HCT116 (cell line): ENCODE measurements at regions not wholly inside any gene's neighbourhood (a gene's known extent, or its start where the extent isn't known, plus 50 kb on each side); places are given as distances from the start of the nearest gene placed in this dataset.

ENCODE experiments used
- ATAC-seq: fragments of 200-7000 bp; cut with Tn5 transposase; 2 replicates; pipeline ENCODE4 v1.9.1; 2020; ENCODE audit warnings: mild to moderate bottlenecking, moderate library complexity
- BruUV-seq: library from RNA; stranded (reverse); fragments of 400-500 nt; replicated peaks from 2 replicates; lab custom pipeline; 2021; lab: Mats Ljungman, UMichigan
- CTCF ChIA-PET: fragments of 300-600 bp; sonication (Branson Sonifier 250); formaldehyde crosslinking; loops from one replicate; lab custom pipeline; 2021; ENCODE audit warnings: antibody characterized with exemption; lab: Charles Lee
- POLR2A ChIA-PET: fragments of 300-600, 350-600 bp; sonication (Branson Sonifier 250); formaldehyde crosslinking; loops from one replicate; lab custom pipeline; 2021; ENCODE audit warnings: antibody characterized with exemption; lab: Charles Lee
- RAD21 ChIA-PET, 2 experiments: fragments of 300-600 bp; sonication (Branson Sonifier 250); formaldehyde crosslinking; loops; one replicate each; lab custom pipeline; 2023; ENCODE audit warnings: low total read pairs in 2 of 2; ENCODE audit not compliant: uncharacterized antibody in 2 of 2, unreplicated experiment in 2 of 2, low non-redundant PET in 1 of 2; lab: Charles Lee
- DNase-seq: peaks from one replicate; pipeline ENCODE4 v3.0.0-alpha.2; 2010; ENCODE audit warnings: low read depth, low spot score
- H2AFZ ChIP-seq: fragments of 200-600 bp; shearing (Covaris generic), sonication (generic); 2 replicates; pipeline ENCODE4 v1.6.1; 2017; ENCODE audit warnings: low read depth, mixed run types, mixed read lengths, antibody characterized with exemption, low read length; ENCODE audit not compliant: poor library complexity, severe bottlenecking
- H3K27ac ChIP-seq: 2 replicates; pipeline ENCODE4 v1.5.1; 2012; ENCODE audit warnings: low read depth, low read length
- H3K27me3 ChIP-seq: fragments of 200-600 bp; sonication (generic); 2 replicates; pipeline ENCODE4 v1.6.1; 2016; ENCODE audit warnings: mixed run types, low read length, mixed read lengths; ENCODE audit not compliant: insufficient read depth
- H3K36me3 ChIP-seq, 2 experiments: fragments of 200-500 bp in 1 of 2; fragments of 200-600 bp in 1 of 2; sonication (Bioruptor generic) in 1 of 2; sonication (generic) in 1 of 2; 2 replicates each; pipeline versions ENCODE4 v1.5.1 to v1.6.1; 2014 to 2016; ENCODE audit warnings: low read length in 2 of 2, inconsistent platforms in 1 of 2, mixed read lengths in 1 of 2, mixed run types in 1 of 2; ENCODE audit not compliant: insufficient read depth in 2 of 2, control insufficient read depth in 1 of 2
- H3K4me1 ChIP-seq, 2 experiments: fragments of 200-600 bp in 1 of 2; sonication (generic) in 1 of 2; 2 replicates each; pipeline versions ENCODE4 v1.5.1 to v1.6.1; 2012 to 2017; ENCODE audit warnings: low read length in 2 of 2, inconsistent platforms in 1 of 2, mild to moderate bottlenecking in 1 of 2, mixed read lengths in 1 of 2, mixed run types in 1 of 2, moderate library complexity in 1 of 2; ENCODE audit not compliant: insufficient read depth in 2 of 2, control insufficient read depth in 1 of 2
- H3K4me2 ChIP-seq: fragments of 200-600 bp; sonication (generic); 2 replicates; pipeline ENCODE4 v1.6.1; 2017; ENCODE audit warnings: mixed run types, low read length, mixed read lengths
- H3K4me3 ChIP-seq, 2 experiments: fragments of 200-600 bp in 1 of 2; sonication (generic) in 1 of 2; replicated peaks in 1 of 2; 2 replicates each; pipeline ENCODE4 v1.5.1; 2011 to 2016; ENCODE audit warnings: low read length in 2 of 2, control low read depth in 1 of 2, low read depth in 1 of 2, mild to moderate bottlenecking in 1 of 2, mixed read lengths in 1 of 2, mixed run types in 1 of 2
- H3K79me2 ChIP-seq: fragments of 200-600 bp; sonication (generic); 2 replicates; pipeline ENCODE4 v1.6.1; 2017; ENCODE audit warnings: mild to moderate bottlenecking, mixed run types, low read length, moderate library complexity, mixed read lengths; ENCODE audit not compliant: insufficient read depth
- H3K9ac ChIP-seq: fragments of 200-600 bp; sonication (generic); 2 replicates; pipeline ENCODE4 v1.6.1; 2016; ENCODE audit warnings: low read length, mixed read lengths
- H3K9me2 ChIP-seq: fragments of 200-600 bp; sonication (generic), shearing (Covaris generic); 2 replicates; pipeline ENCODE4 v1.6.1; 2017; ENCODE audit warnings: mixed run types, mild to moderate bottlenecking, moderate library complexity; ENCODE audit not compliant: insufficient read depth
- H3K9me3 ChIP-seq, 2 experiments: fragments of 200-500 bp in 1 of 2; fragments of 200-600 bp in 1 of 2; sonication (Bioruptor generic) in 1 of 2; sonication (generic) in 1 of 2; 2 replicates each; pipeline ENCODE4 v1.6.1; 2014 to 2017; ENCODE audit warnings: low read length in 2 of 2, mixed read lengths in 2 of 2, inconsistent platforms in 1 of 2, low read depth in 1 of 2, mild to moderate bottlenecking in 1 of 2, mixed run types in 1 of 2, moderate library complexity in 1 of 2; ENCODE audit not compliant: control insufficient read depth in 1 of 2, insufficient read depth in 1 of 2
- H4K20me1 ChIP-seq: fragments of 200-600 bp; sonication (generic), shearing (Covaris generic); 2 replicates; pipeline ENCODE4 v1.6.1; 2017; ENCODE audit warnings: mixed run types, mild to moderate bottlenecking, moderate library complexity; ENCODE audit not compliant: insufficient read depth
- CBX3 ChIP-seq: IDR thresholded peaks from 2 replicates; pipeline ENCODE4 v1.6.1; 2012; ENCODE audit warnings: low read depth
- ELF1 ChIP-seq: IDR thresholded peaks from 2 replicates; pipeline ENCODE4 v1.6.1; 2012; ENCODE audit warnings: low read depth, borderline replicate concordance
- EZH2phosphoT487 ChIP-seq: fragments of 200-600 bp; IDR thresholded peaks from 2 replicates; pipeline ENCODE4 v1.6.1; 2018; ENCODE audit warnings: antibody characterized with exemption, borderline replicate concordance
- JUND ChIP-seq: IDR thresholded peaks from 2 replicates; pipeline ENCODE4 v1.6.1; 2012
- POLR2A ChIP-seq: IDR thresholded peaks from 2 replicates; pipeline ENCODE4 v1.7.0; 2011; ENCODE audit warnings: borderline replicate concordance; ENCODE audit not compliant: insufficient read depth, insufficient read length; ENCODE audit errors: extremely low read depth
- SP1 ChIP-seq: IDR thresholded peaks from 2 replicates; pipeline ENCODE4 v1.6.1; 2012; ENCODE audit warnings: low read depth
- TCF7L2 ChIP-seq: IDR thresholded peaks from 2 replicates; pipeline ENCODE4 v1.7.0; 2011; ENCODE audit warnings: borderline replicate concordance, inconsistent platforms; ENCODE audit not compliant: insufficient read depth, insufficient read length; ENCODE audit errors: extremely low read depth
- ZFX ChIP-seq: fragments of 450-650 bp; IDR thresholded peaks from 2 replicates; pipeline ENCODE4 v1.6.1; 2017
- ZNF274 ChIP-seq: fragments of 200-500 bp; sonication (Bioruptor generic); IDR thresholded peaks from 2 replicates; pipeline ENCODE4 v1.6.1; 2014; ENCODE audit warnings: mild to moderate bottlenecking, low read depth, low read length, inconsistent platforms
- intact Hi-C: fragments of 100-400 bp; cut with micrococcal nuclease; formaldehyde crosslinking; loops from 2 replicates; pipeline ENCODE4 v1.10.0; 2022
- TF ChIP-seq, protein P1 (sequence below): IDR thresholded peaks from 2 replicates; pipeline ENCODE4 v1.6.1; 2012
- TF ChIP-seq, protein P2 (sequence below): IDR thresholded peaks from 2 replicates; pipeline ENCODE4 v1.6.1; 2012
- TF ChIP-seq, protein P3 (sequence below), 3 experiments: fragments of 200-600 bp in 1 of 3; sonication (generic) in 1 of 3; IDR thresholded peaks in 2 of 3; conservative IDR thresholded peaks in 1 of 3; 2 replicates each; pipeline ENCODE4 v1.5.1; 2012 to 2017; ENCODE audit warnings: low read depth in 2 of 3, low read length in 2 of 3, antibody characterized with exemption in 1 of 3, borderline replicate concordance in 1 of 3, control low read depth in 1 of 3, mild to moderate bottlenecking in 1 of 3, mixed read lengths in 1 of 3, mixed run types in 1 of 3, moderate library complexity in 1 of 3; ENCODE audit not compliant: insufficient read depth in 1 of 3
- TF ChIP-seq, protein P4 (sequence below): IDR thresholded peaks from 2 replicates; pipeline ENCODE4 v1.6.1; 2012; ENCODE audit warnings: low read depth

DNA sequence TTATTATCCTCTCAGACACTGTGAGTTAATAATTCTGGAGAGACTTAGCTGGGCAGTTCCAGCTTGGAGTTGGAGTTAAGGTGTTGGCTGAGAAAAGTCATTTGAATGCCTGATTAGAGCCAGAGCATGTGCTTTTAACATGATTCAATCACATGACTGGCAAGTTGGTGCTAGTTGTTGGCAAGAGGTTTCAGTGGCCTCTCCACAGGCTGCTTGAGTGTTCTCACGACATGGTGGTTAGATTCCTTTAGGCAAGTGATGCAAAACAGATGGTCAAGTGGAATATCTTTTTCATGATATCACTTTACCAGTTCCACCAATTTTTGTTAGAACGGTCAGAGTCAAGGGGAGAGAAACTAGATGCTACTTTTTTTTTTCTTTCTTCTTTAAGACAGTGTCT lies 262.7 kb upstream of the FN1 start:
- no peak for ATAC-seq
- no peak overlapping the region for H3K27ac ChIP-seq
- BruUV-seq = no TSS peak

More for the DNA sequence above, 262.7 kb upstream of the FN1 start:
- ChIA-PET CTCF (no interaction called here), POLR2A (no interaction called here), RAD21 (no interaction called here)
- H3K79me2 ChIP-seq = no peaks in the 10 kb centered on the region
- intact Hi-C loops = no loop called here
- H3K27me3 ChIP-seq = no peaks in the 10 kb centered on the region
- no peaks in the 10 kb centered on the region for H3K9me3 ChIP-seq
- H3K4me3 ChIP-seq = no peak overlapping the region
- no peak overlapping the region for H3K9ac ChIP-seq
- H3K4me1 ChIP-seq = no peaks in the 10 kb centered on the region
- no peaks in the 10 kb centered on the region; the same call in 1 of the 2 replicates for H4K20me1 ChIP-seq
- TF ChIP-seq, protein P1, sequence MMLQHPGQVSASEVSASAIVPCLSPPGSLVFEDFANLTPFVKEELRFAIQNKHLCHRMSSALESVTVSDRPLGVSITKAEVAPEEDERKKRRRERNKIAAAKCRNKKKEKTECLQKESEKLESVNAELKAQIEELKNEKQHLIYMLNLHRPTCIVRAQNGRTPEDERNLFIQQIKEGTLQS = no peak
- no peak for TF ChIP-seq CBX3
- TF ChIP-seq, protein P2, sequence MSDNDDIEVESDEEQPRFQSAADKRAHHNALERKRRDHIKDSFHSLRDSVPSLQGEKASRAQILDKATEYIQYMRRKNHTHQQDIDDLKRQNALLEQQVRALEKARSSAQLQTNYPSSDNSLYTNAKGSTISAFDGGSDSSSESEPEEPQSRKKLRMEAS = no peak
- TF ChIP-seq JUND = no peak
- no peak for TF ChIP-seq TCF7L2
- TF ChIP-seq EZH2phosphoT487 = no peak
- no peak for TF ChIP-seq ZNF274
- TF ChIP-seq POLR2A = no peak
- TF ChIP-seq SP1 = no peak
- TF ChIP-seq, protein P3, sequence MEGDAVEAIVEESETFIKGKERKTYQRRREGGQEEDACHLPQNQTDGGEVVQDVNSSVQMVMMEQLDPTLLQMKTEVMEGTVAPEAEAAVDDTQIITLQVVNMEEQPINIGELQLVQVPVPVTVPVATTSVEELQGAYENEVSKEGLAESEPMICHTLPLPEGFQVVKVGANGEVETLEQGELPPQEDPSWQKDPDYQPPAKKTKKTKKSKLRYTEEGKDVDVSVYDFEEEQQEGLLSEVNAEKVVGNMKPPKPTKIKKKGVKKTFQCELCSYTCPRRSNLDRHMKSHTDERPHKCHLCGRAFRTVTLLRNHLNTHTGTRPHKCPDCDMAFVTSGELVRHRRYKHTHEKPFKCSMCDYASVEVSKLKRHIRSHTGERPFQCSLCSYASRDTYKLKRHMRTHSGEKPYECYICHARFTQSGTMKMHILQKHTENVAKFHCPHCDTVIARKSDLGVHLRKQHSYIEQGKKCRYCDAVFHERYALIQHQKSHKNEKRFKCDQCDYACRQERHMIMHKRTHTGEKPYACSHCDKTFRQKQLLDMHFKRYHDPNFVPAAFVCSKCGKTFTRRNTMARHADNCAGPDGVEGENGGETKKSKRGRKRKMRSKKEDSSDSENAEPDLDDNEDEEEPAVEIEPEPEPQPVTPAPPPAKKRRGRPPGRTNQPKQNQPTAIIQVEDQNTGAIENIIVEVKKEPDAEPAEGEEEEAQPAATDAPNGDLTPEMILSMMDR (IDR thresholded peaks at IDR 0.05 in 2 of 3, conservative IDR thresholded peaks at IDR 0.05 in 1 of 3; ENCODE audit: borderline replicate concordance in 1 of 3, insufficient read depth in 1 of 3, low read depth in 2 of 3, low read length in 2 of 3) = no peak
- TF ChIP-seq, protein P4, sequence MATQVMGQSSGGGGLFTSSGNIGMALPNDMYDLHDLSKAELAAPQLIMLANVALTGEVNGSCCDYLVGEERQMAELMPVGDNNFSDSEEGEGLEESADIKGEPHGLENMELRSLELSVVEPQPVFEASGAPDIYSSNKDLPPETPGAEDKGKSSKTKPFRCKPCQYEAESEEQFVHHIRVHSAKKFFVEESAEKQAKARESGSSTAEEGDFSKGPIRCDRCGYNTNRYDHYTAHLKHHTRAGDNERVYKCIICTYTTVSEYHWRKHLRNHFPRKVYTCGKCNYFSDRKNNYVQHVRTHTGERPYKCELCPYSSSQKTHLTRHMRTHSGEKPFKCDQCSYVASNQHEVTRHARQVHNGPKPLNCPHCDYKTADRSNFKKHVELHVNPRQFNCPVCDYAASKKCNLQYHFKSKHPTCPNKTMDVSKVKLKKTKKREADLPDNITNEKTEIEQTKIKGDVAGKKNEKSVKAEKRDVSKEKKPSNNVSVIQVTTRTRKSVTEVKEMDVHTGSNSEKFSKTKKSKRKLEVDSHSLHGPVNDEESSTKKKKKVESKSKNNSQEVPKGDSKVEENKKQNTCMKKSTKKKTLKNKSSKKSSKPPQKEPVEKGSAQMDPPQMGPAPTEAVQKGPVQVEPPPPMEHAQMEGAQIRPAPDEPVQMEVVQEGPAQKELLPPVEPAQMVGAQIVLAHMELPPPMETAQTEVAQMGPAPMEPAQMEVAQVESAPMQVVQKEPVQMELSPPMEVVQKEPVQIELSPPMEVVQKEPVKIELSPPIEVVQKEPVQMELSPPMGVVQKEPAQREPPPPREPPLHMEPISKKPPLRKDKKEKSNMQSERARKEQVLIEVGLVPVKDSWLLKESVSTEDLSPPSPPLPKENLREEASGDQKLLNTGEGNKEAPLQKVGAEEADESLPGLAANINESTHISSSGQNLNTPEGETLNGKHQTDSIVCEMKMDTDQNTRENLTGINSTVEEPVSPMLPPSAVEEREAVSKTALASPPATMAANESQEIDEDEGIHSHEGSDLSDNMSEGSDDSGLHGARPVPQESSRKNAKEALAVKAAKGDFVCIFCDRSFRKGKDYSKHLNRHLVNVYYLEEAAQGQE = no peak
- no peak for TF ChIP-seq ELF1
- no peak for TF ChIP-seq ZFX
- H2AFZ ChIP-seq = no peak overlapping the region
- no peaks in the 10 kb centered on the region for H3K36me3 ChIP-seq
- DNase-seq = no peak
- no peak overlapping the region for H3K4me2 ChIP-seq
- H3K9me2 ChIP-seq = no peaks in the 10 kb centered on the region
